ENCODE measurements at regions not wholly inside any gene's neighbourhood (a gene's known extent, or its start where the extent isn't known, plus 50 kb on each side); places are given as distances from the start of the nearest gene placed in this dataset.
"Not testable (repeated sequence)": the region's sequence is repeated elsewhere in the genome, so short reads cannot be mapped to it uniquely, and the experiment has no call there.

- Histone ChIP-seq H3K27ac (ENCODE audit: insufficient read depth, low read length, poor library complexity, severe bottlenecking) (no peak overlapping the region), H3K4me1 (ENCODE audit: control insufficient read depth, insufficient read depth, low read length, poor library complexity, severe bottlenecking) (no peaks in the 10 kb centered on the region), H3K9me3 (ENCODE audit: control insufficient read depth, low read length) (no peaks in the 10 kb centered on the region), H3K4me3 (ENCODE audit: insufficient read depth, low read depth, low read length, poor library complexity, severe bottlenecking) (no peak overlapping the region), H3K36me3 (ENCODE audit: control insufficient read depth, insufficient read depth, low read length) (no peaks in the 10 kb centered on the region), H3K27me3 (replicated peaks; ENCODE audit: control insufficient read depth, insufficient read depth, low read length, poor library complexity, severe bottlenecking) (no peaks in the 10 kb centered on the region)
- no peak for DNase-seq
Measured at GRCh38 chr1:232149287-232150201, 480.4 kb downstream of the SIPA1L2 start.

GRCh38 chr1:232147215-232147614, 482.7 kb downstream of the SIPA1L2 start:
- Histone ChIP-seq H3K9me3 (ENCODE audit: control insufficient read depth, low read length) (no peaks in the 10 kb centered on the region), H3K36me3 (ENCODE audit: control insufficient read depth, insufficient read depth, low read length) (no peaks in the 10 kb centered on the region), H3K4me1 (ENCODE audit: control insufficient read depth, insufficient read depth, low read length, poor library complexity, severe bottlenecking) (no peaks in the 10 kb centered on the region), H3K4me3 (ENCODE audit: insufficient read depth, low read depth, low read length, poor library complexity, severe bottlenecking) (no peak overlapping the region), H3K27ac (ENCODE audit: insufficient read depth, low read length, poor library complexity, severe bottlenecking) (no peak overlapping the region), H3K27me3 (replicated peaks; ENCODE audit: control insufficient read depth, insufficient read depth, low read length, poor library complexity, severe bottlenecking) (no peaks in the 10 kb centered on the region)
- DNase-seq: no peak

GRCh38 chr1:232146514-232146913, 483.4 kb downstream of the SIPA1L2 start:
- Histone ChIP-seq H3K4me1 (ENCODE audit: control insufficient read depth, insufficient read depth, low read length, poor library complexity, severe bottlenecking) (no peaks in the 10 kb centered on the region), H3K36me3 (ENCODE audit: control insufficient read depth, insufficient read depth, low read length) (no peaks in the 10 kb centered on the region), H3K4me3 (ENCODE audit: insufficient read depth, low read depth, low read length, poor library complexity, severe bottlenecking) (no peak overlapping the region), H3K27me3 (replicated peaks; ENCODE audit: control insufficient read depth, insufficient read depth, low read length, poor library complexity, severe bottlenecking) (no peaks in the 10 kb centered on the region), H3K27ac (ENCODE audit: insufficient read depth, low read length, poor library complexity, severe bottlenecking) (no peak overlapping the region), H3K9me3 (ENCODE audit: control insufficient read depth, low read length) (no peaks in the 10 kb centered on the region)
- no peak for DNase-seq

GRCh38 chr1:232145768-232146167, 484.2 kb downstream of the SIPA1L2 start:
- H3K4me1 ChIP-seq (ENCODE audit: control insufficient read depth, insufficient read depth, low read length, poor library complexity, severe bottlenecking): no peaks in the 10 kb centered on the region
- DNase-seq: no peak
- H3K27me3 ChIP-seq (replicated peaks; ENCODE audit: control insufficient read depth, insufficient read depth, low read length, poor library complexity, severe bottlenecking): no peaks in the 10 kb centered on the region
- H3K36me3 ChIP-seq (ENCODE audit: control insufficient read depth, insufficient read depth, low read length): no peaks in the 10 kb centered on the region
- H3K9me3 ChIP-seq (ENCODE audit: control insufficient read depth, low read length): no peaks in the 10 kb centered on the region
- no peak overlapping the region for H3K27ac ChIP-seq (ENCODE audit: insufficient read depth, low read length, poor library complexity, severe bottlenecking)
- no peak overlapping the region for H3K4me3 ChIP-seq (ENCODE audit: insufficient read depth, low read depth, low read length, poor library complexity, severe bottlenecking)

GRCh38 chr1:232144696-232145230, 485.2 kb downstream of the SIPA1L2 start:
- Histone ChIP-seq H3K36me3 (ENCODE audit: control insufficient read depth, insufficient read depth, low read length) (no peaks in the 10 kb centered on the region), H3K27ac (ENCODE audit: insufficient read depth, low read length, poor library complexity, severe bottlenecking) (no peak overlapping the region), H3K4me1 (ENCODE audit: control insufficient read depth, insufficient read depth, low read length, poor library complexity, severe bottlenecking) (no peaks in the 10 kb centered on the region), H3K9me3 (ENCODE audit: control insufficient read depth, low read length) (no peaks in the 10 kb centered on the region), H3K27me3 (replicated peaks; ENCODE audit: control insufficient read depth, insufficient read depth, low read length, poor library complexity, severe bottlenecking) (no peaks in the 10 kb centered on the region), H3K4me3 (ENCODE audit: insufficient read depth, low read depth, low read length, poor library complexity, severe bottlenecking) (no peak overlapping the region)
- no peak for DNase-seq

- Histone ChIP-seq H3K27ac (ENCODE audit: insufficient read depth, low read length, poor library complexity, severe bottlenecking) (no peak overlapping the region), H3K36me3 (ENCODE audit: control insufficient read depth, insufficient read depth, low read length) (no peaks in the 10 kb centered on the region), H3K4me3 (ENCODE audit: insufficient read depth, low read depth, low read length, poor library complexity, severe bottlenecking) (no peak overlapping the region), H3K4me1 (ENCODE audit: control insufficient read depth, insufficient read depth, low read length, poor library complexity, severe bottlenecking) (no peaks in the 10 kb centered on the region), H3K9me3 (ENCODE audit: control insufficient read depth, low read length) (no peaks in the 10 kb centered on the region), H3K27me3 (replicated peaks; ENCODE audit: control insufficient read depth, insufficient read depth, low read length, poor library complexity, severe bottlenecking) (no peaks in the 10 kb centered on the region)
- DNase-seq: no peak
Measured at GRCh38 chr1:232143315-232143886, 486.5 kb downstream of the SIPA1L2 start.

GRCh38 chr1:232142403-232143314, 487.3 kb downstream of the SIPA1L2 start:
- H3K4me1 ChIP-seq (ENCODE audit: control insufficient read depth, insufficient read depth, low read length, poor library complexity, severe bottlenecking): no peaks in the 10 kb centered on the region
- H3K27ac ChIP-seq (ENCODE audit: insufficient read depth, low read length, poor library complexity, severe bottlenecking): no peak overlapping the region
- no peaks in the 10 kb centered on the region for H3K9me3 ChIP-seq (ENCODE audit: control insufficient read depth, low read length)
- DNase-seq: no peak
- H3K27me3 ChIP-seq (replicated peaks; ENCODE audit: control insufficient read depth, insufficient read depth, low read length, poor library complexity, severe bottlenecking): no peaks in the 10 kb centered on the region
- H3K4me3 ChIP-seq (ENCODE audit: insufficient read depth, low read depth, low read length, poor library complexity, severe bottlenecking): no peak overlapping the region
- H3K36me3 ChIP-seq (ENCODE audit: control insufficient read depth, insufficient read depth, low read length): no peaks in the 10 kb centered on the region

- H3K36me3 ChIP-seq (ENCODE audit: control insufficient read depth, insufficient read depth, low read length): not testable (repeated sequence)
Measured at GRCh38 chr1:232141167-232141448, 488.8 kb downstream of the SIPA1L2 start.

GRCh38 chr1:232140419-232141166, 489.3 kb downstream of the SIPA1L2 start:
- Histone ChIP-seq H3K36me3 (ENCODE audit: control insufficient read depth, insufficient read depth, low read length) (no peaks in the 10 kb centered on the region), H3K27ac (ENCODE audit: insufficient read depth, low read length, poor library complexity, severe bottlenecking) (no peak overlapping the region), H3K4me1 (ENCODE audit: control insufficient read depth, insufficient read depth, low read length, poor library complexity, severe bottlenecking) (no peaks in the 10 kb centered on the region), H3K9me3 (ENCODE audit: control insufficient read depth, low read length) (no peaks in the 10 kb centered on the region), H3K4me3 (ENCODE audit: insufficient read depth, low read depth, low read length, poor library complexity, severe bottlenecking) (no peak overlapping the region), H3K27me3 (replicated peaks; ENCODE audit: control insufficient read depth, insufficient read depth, low read length, poor library complexity, severe bottlenecking) (no peaks in the 10 kb centered on the region)
- DNase-seq: no peak

More at GRCh38 chr1:232141167-232141448, 488.8 kb downstream of the SIPA1L2 start:
- not testable (repeated sequence) for H3K27ac ChIP-seq (ENCODE audit: insufficient read depth, low read length, poor library complexity, severe bottlenecking); H3K4me1 ChIP-seq (ENCODE audit: control insufficient read depth, insufficient read depth, low read length, poor library complexity, severe bottlenecking); H3K4me3 ChIP-seq (ENCODE audit: insufficient read depth, low read depth, low read length, poor library complexity, severe bottlenecking); H3K27me3 ChIP-seq (replicated peaks; ENCODE audit: control insufficient read depth, insufficient read depth, low read length, poor library complexity, severe bottlenecking); DNase-seq; H3K9me3 ChIP-seq (ENCODE audit: control insufficient read depth, low read length)
